IgD-negative memory B cell (primary cell): ENCODE measurements at regions not wholly inside any gene's neighbourhood (a gene's known extent, or its start where the extent isn't known, plus 50 kb on each side); places are given as distances from the start of the nearest gene placed in this dataset.
"Not testable (repeated sequence)": the region's sequence is repeated elsewhere in the genome, so short reads cannot be mapped to it uniquely, and the experiment has no call there.

ENCODE experiments used
- H3K27ac Mint-ChIP-seq, 3 donors: one replicate each; pipeline ENCODE4 v1.8.0; 2020 to 2022; ENCODE audit warnings: mild to moderate bottlenecking in 3 of 3, mixed read lengths in 3 of 3, moderate library complexity in 1 of 3
- H3K27me3 Mint-ChIP-seq: one replicate; pipeline ENCODE4 v1.8.0; 2021; ENCODE audit warnings: mixed read lengths
- H3K36me3 Mint-ChIP-seq: one replicate; pipeline ENCODE4 v1.8.0; 2020; ENCODE audit warnings: mild to moderate bottlenecking, mixed read lengths
- H3K4me1 Mint-ChIP-seq, 3 donors: one replicate each; pipeline ENCODE4 v1.8.0; 2020 to 2022; ENCODE audit warnings: mixed read lengths in 3 of 3, mild to moderate bottlenecking in 1 of 3
- H3K4me3 Mint-ChIP-seq, 4 donors: one replicate each; pipeline ENCODE4 v1.8.0; 2020 to 2022; ENCODE audit warnings: mild to moderate bottlenecking in 4 of 4, mixed read lengths in 4 of 4, moderate library complexity in 3 of 4
- H3K9me3 Mint-ChIP-seq, 3 donors: one replicate each; pipeline ENCODE4 v1.8.0; 2020 to 2021; ENCODE audit warnings: mixed read lengths in 3 of 3, mild to moderate bottlenecking in 1 of 3

DNA sequence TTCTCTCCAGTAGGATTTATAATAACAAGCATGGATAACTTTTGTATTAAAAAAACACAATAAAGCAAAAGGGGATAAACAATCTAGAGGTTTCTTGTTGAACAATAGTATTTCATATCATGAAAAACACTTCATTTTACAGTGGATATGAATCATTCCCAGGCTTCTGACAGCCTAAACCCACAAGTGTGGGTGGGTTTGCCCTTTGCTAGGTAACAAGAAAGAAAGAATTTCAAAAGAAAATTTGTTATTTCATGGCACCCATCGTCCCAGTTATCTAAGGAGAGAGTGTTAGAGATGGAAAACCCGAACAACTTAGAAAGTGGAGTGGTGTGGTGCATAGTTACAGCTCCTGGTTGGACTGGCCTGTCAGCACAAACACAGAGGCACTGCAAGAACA, 76.1 kb upstream of the GPR6 start:
- Mint-ChIP-seq H3K27me3 (peaks cover 7% of the 10 kb centered on the region), H3K27ac (no peak overlapping the region), H3K4me1 (no peaks in the 10 kb centered on the region), H3K36me3 (no peaks in the 10 kb centered on the region), H3K4me3 (no peak overlapping the region), H3K9me3 (peaks cover 0 to 2% (median 0%) of the 10 kb centered on the region in 3 donors)

DNA sequence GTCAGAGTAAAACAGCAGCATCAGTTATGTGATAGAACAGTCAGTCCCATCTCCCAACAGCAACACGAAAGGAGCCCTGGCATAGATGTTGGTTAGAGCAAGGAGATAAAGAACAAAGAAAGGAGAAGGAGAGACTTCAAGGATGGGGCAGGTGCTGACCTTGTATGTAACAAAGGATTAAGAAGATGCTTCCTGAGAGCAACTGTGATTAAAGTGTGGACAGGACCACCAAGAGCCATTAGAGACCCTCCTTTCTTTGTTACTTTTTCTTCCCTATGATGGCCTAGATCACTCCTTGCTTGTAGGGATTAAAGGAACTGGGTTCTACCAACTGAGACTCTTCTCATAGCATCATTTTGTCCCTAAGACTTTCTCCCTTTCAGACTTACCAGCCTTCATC, 75.2 kb upstream of the GPR6 start:
- Mint-ChIP-seq H3K27ac (no peak overlapping the region), H3K4me3 (no peak overlapping the region), H3K4me1 (no peaks in the 10 kb centered on the region), H3K9me3 (peaks cover 0 to 2% (median 0%) of the 10 kb centered on the region in 3 donors), H3K36me3 (no peaks in the 10 kb centered on the region), H3K27me3 (peaks cover 7% of the 10 kb centered on the region)

GRCh38 chr6:109910571-109910970, 67.5 kb upstream of the GPR6 start:
- H3K4me1 Mint-ChIP-seq, result peaks cover 0 to 2% (median 1%) of the 10 kb centered on the region in 3 donors
- H3K27ac Mint-ChIP-seq, result no peak overlapping the region
- H3K36me3 Mint-ChIP-seq, result no peaks in the 10 kb centered on the region
- H3K27me3 Mint-ChIP-seq, result peaks cover 2% of the 10 kb centered on the region
- H3K9me3 Mint-ChIP-seq, result no peaks in the 10 kb centered on the region
- no peak overlapping the region for H3K4me3 Mint-ChIP-seq

- H3K27ac Mint-ChIP-seq, result no peak overlapping the region
- peaks cover 2% of the 10 kb centered on the region for H3K27me3 Mint-ChIP-seq
- H3K9me3 Mint-ChIP-seq, result no peaks in the 10 kb centered on the region
- H3K36me3 Mint-ChIP-seq, result no peaks in the 10 kb centered on the region
- no peak overlapping the region for H3K4me3 Mint-ChIP-seq
- H3K4me1 Mint-ChIP-seq, result peaks cover 0 to 2% (median 1%) of the 10 kb centered on the region in 3 donors
Observed at GRCh38 chr6:109912118-109912517, 66.0 kb upstream of the GPR6 start.

- no peak overlapping the region for H3K27ac Mint-ChIP-seq
- H3K36me3 Mint-ChIP-seq, result no peaks in the 10 kb centered on the region
- H3K4me1 Mint-ChIP-seq, result peaks cover 0 to 2% (median 1%) of the 10 kb centered on the region in 3 donors
- no peaks in the 10 kb centered on the region for H3K9me3 Mint-ChIP-seq
- peaks cover 2% of the 10 kb centered on the region for H3K27me3 Mint-ChIP-seq
- H3K4me3 Mint-ChIP-seq, result no peak overlapping the region
Observed at GRCh38 chr6:109912952-109913351, 65.2 kb upstream of the GPR6 start.

DNA sequence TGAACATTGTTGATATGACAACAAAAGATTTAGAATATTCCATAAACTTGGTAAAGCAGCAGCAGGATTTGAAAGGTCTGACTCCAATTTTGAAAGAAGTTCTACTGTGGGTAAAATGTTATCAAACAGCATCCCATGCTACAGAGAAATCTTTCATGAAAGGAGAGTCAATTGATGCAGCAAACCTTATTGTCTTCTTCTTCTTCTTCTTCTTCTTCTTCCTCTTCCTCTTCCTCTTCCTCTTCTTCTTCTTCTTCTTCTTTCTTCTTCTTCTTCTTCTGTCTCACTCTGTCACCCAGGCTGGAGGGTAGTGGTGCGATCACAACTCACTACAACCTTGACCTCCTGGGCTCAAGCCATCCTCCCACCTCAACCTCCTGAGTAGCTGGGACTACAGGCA, 62.4 kb upstream of the GPR6 start:
- not testable (repeated sequence) for H3K9me3 Mint-ChIP-seq, H3K36me3 Mint-ChIP-seq, H3K4me1 Mint-ChIP-seq, H3K27me3 Mint-ChIP-seq, H3K4me3 Mint-ChIP-seq
- H3K27ac Mint-ChIP-seq, result peak overlapping the region in 2 of 3 donors; percentile 36 to 74

GRCh38 chr6:109916759-109917158, 61.4 kb upstream of the GPR6 start:
- no peaks in the 10 kb centered on the region for H3K36me3 Mint-ChIP-seq
- H3K4me1 Mint-ChIP-seq, result peaks cover 0 to 1% (median 0%) of the 10 kb centered on the region in 3 donors
- no peak overlapping the region for H3K27ac Mint-ChIP-seq
- peaks cover 6% of the 10 kb centered on the region for H3K27me3 Mint-ChIP-seq
- H3K4me3 Mint-ChIP-seq, result no peak overlapping the region
- no peaks in the 10 kb centered on the region for H3K9me3 Mint-ChIP-seq

DNA sequence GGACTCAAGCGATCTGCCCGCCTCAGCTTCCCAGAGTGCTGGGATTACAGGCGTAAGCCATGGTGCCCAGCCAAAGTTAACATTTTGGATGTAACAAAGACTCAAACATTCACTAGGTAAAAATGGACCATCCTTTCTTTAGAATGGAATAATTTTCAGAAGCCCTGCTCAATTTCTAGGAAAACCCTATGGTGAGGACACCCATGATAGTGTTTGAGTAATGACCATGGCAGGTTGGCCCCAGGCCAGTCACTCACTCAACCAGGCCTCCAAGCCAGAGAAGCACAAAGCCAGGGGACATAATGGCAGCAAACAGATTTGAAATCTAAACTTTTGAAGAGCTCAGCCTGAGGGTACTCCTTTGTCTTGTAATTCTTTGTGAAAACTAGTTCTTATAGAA, 59.9 kb upstream of the GPR6 start:
- no peaks in the 10 kb centered on the region for H3K9me3 Mint-ChIP-seq
- no peaks in the 10 kb centered on the region for H3K36me3 Mint-ChIP-seq
- peaks cover 6% of the 10 kb centered on the region for H3K27me3 Mint-ChIP-seq
- peaks cover 0 to 1% (median 0%) of the 10 kb centered on the region in 3 donors for H3K4me1 Mint-ChIP-seq
- no peak overlapping the region for H3K27ac Mint-ChIP-seq
- no peak overlapping the region for H3K4me3 Mint-ChIP-seq

DNA sequence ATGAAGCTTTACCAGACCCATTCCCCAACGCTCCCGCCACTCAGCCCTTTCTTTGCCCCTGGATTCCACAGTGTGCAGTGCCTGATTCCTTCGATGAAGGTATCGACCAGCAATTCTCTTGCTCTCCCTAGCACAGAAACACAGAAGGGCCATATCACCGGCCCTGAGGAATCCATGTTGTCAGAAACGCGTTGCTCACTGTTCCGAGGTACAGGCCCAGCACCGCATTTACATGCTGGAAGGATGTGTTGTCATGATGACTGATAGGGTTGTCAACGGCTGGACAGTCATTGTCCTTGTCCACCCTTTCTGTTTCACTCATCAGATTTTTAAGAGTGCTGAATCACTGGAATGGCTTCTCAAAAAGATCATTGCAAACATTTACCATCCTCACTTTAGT, 57.2 kb upstream of the GPR6 start:
- Mint-ChIP-seq H3K36me3 (no peaks in the 10 kb centered on the region), H3K27ac (peak overlapping the region in 1 of 3 donors; percentile 43), H3K4me3 (no peak overlapping the region), H3K4me1 (no peaks in the 10 kb centered on the region), H3K27me3 (peaks cover 8% of the 10 kb centered on the region), H3K9me3 (no peaks in the 10 kb centered on the region)

DNA sequence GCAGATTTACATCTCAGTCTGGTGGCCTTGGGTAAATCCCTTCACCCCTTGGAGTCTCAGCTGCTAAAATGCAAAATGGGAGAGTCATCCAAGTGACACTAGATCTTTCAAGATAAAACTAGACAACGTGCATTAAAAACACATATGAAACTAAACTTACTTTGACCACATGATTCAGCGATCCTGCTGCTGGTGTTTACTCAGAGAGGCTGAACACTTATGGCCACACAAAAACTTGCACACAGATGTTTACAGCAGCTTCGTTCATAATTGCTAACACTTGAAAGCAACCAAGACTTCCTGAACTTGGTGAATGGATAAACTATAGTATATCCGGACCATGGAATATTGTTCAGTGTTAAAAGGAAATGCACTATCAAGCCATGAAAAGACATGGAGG, 55.3 kb upstream of the GPR6 start:
- Mint-ChIP-seq H3K27ac (no peak overlapping the region), H3K4me1 (no peaks in the 10 kb centered on the region), H3K9me3 (no peaks in the 10 kb centered on the region), H3K4me3 (no peak overlapping the region), H3K36me3 (no peaks in the 10 kb centered on the region), H3K27me3 (peaks cover 8% of the 10 kb centered on the region)

GRCh38 chr6:109925075-109925474, 53.0 kb upstream of the GPR6 start:
- H3K4me1 Mint-ChIP-seq, result no peaks in the 10 kb centered on the region
- H3K36me3 Mint-ChIP-seq, result no peaks in the 10 kb centered on the region
- peaks cover 6% of the 10 kb centered on the region for H3K27me3 Mint-ChIP-seq
- H3K4me3 Mint-ChIP-seq, result no peak overlapping the region
- H3K9me3 Mint-ChIP-seq, result no peaks in the 10 kb centered on the region
- no peak overlapping the region for H3K27ac Mint-ChIP-seq

DNA sequence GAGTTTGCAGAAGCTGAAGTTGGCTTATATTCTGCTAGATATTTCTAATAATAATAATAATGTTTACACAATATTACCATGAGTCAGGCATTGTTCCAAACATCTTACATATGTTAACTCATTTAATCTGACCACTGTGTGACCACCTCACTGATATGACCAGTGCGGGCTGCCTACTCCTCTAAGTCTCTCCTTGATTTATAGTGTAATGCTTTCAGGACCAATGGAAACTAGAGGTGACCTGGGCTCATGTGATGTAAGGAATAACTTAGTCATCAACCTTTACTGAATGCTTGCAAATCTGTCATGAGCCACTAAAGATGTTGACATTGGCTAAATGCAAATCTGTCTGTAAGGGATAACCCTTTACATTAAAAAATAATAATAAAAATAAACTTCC, 51.1 kb upstream of the GPR6 start:
- no peaks in the 10 kb centered on the region for H3K36me3 Mint-ChIP-seq
- no peak overlapping the region for H3K27ac Mint-ChIP-seq
- peaks cover 0 to 5% (median 2%) of the 10 kb centered on the region in 3 donors for H3K4me1 Mint-ChIP-seq
- H3K9me3 Mint-ChIP-seq, result peaks cover 0 to 3% (median 0%) of the 10 kb centered on the region in 3 donors
- no peak overlapping the region for H3K4me3 Mint-ChIP-seq
- peaks cover 2% of the 10 kb centered on the region for H3K27me3 Mint-ChIP-seq
